22Rv1 (cell line): ENCODE measurements at regions not wholly inside any gene's neighbourhood (a gene's known extent, or its start where the extent isn't known, plus 50 kb on each side); places are given as distances from the start of the nearest gene placed in this dataset.

ENCODE experiments used
- CTCF ChIP-seq: fragments of 450-650 bp; IDR thresholded peaks from 2 replicates; pipeline ENCODE4 v1.5.1; 2017; ENCODE audit warnings: mild to moderate bottlenecking
- ZFX ChIP-seq: fragments of 450-650 bp; IDR thresholded peaks from 2 replicates; pipeline ENCODE4 v1.6.1; 2017; ENCODE audit warnings: antibody characterized with exemption, borderline replicate concordance

GRCh38 chr19:34828156-34828555, 55.1 kb upstream of the ZNF599 start:
- TF ChIP-seq CTCF (no peak), ZFX (no peak)
